ENCODE measurements at regions not wholly inside any gene's neighbourhood (a gene's known extent, or its start where the extent isn't known, plus 50 kb on each side); places are given as distances from the start of the nearest gene placed in this dataset.
"Not testable (repeated sequence)": the region's sequence is repeated elsewhere in the genome, so short reads cannot be mapped to it uniquely, and the experiment has no call there.

- not testable (repeated sequence) for DNase-seq (ENCODE audit: low spot score); ATAC-seq
Measured at GRCh38 chr12:124373701-124374100, 78.8 kb downstream of the RFLNA start.

GRCh38 chr12:124372831-124373230 lies 77.9 kb downstream of the RFLNA start:
- ATAC-seq (no peak), DNase-seq (ENCODE audit: low spot score) (no peak)

- DNase-seq (ENCODE audit: low spot score) = no peak
- no peak for ATAC-seq
Measured at GRCh38 chr12:124371970-124372555, 77.2 kb downstream of the RFLNA start.

GRCh38 chr12:124371366-124371765 lies 76.5 kb downstream of the RFLNA start:
- DNase-seq (ENCODE audit: low spot score) = no peak
- ATAC-seq = no peak

- DNase-seq (ENCODE audit: low spot score) = no peak
- ATAC-seq = no peak
Measured at GRCh38 chr12:124370851-124371250, 76.0 kb downstream of the RFLNA start.

- DNase-seq (ENCODE audit: low spot score) (no peak), ATAC-seq (no peak)
Measured at GRCh38 chr12:124370384-124370783, 75.5 kb downstream of the RFLNA start.

- ATAC-seq (peak; percentile 52), DNase-seq (ENCODE audit: low spot score) (no peak)
Measured at GRCh38 chr12:124369827-124370378, 75.0 kb downstream of the RFLNA start.

GRCh38 chr12:124369055-124369826 lies 74.3 kb downstream of the RFLNA start:
- ATAC-seq = peak; percentile 83
- DNase-seq (ENCODE audit: low spot score) = peak; percentile 96

GRCh38 chr12:124368421-124369032 lies 73.6 kb downstream of the RFLNA start:
- DNase-seq (ENCODE audit: low spot score) = no peak

GRCh38 chr12:124365726-124366430 lies 71.0 kb downstream of the RFLNA start:
- ATAC-seq = no peak
- no peak for DNase-seq (ENCODE audit: low spot score)

More at GRCh38 chr12:124368421-124369032, 73.6 kb downstream of the RFLNA start:
- no peak for ATAC-seq

All from left lobe of liver (tissue), 2 donors.